ENCODE measurements at regions not wholly inside any gene's neighbourhood (a gene's known extent, or its start where the extent isn't known, plus 50 kb on each side); places are given as distances from the start of the nearest gene placed in this dataset.

DNA sequence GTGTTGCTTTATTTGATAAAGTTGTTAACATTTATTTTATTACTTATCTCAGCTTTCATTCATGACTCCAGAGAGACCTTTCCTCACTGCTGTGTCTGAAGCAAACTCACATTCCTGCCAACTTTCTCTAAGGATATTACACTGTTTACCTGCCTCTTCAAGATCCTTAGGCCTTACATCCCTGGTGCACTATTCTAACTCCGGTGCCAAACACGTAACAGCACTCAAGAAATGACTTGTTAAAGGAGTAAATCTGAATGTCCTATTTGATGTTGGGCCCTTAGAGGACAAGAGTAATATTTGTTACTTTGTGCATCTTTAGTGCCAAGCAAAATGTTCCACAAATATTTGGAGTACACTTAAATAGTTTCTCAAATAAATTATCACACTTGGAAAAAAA is 324.1 kb upstream of the FLRT2 start:
- no peaks in the 10 kb centered on the region for H3K27me3 ChIP-seq
- WGBS, 2 donors (ENCODE audit: low coverage in 1 of 2), result 81 to 91% methylated on average over 2 of the region's 2 CpGs
- intact Hi-C loops (cut with DNase I; ENCODE audit: low total_unique reads), result no loop called here
- no peak overlapping the region for H3K4me3 ChIP-seq
- H3K4me1 ChIP-seq, result no peaks in the 10 kb centered on the region
- TF ChIP-seq, protein P1, sequence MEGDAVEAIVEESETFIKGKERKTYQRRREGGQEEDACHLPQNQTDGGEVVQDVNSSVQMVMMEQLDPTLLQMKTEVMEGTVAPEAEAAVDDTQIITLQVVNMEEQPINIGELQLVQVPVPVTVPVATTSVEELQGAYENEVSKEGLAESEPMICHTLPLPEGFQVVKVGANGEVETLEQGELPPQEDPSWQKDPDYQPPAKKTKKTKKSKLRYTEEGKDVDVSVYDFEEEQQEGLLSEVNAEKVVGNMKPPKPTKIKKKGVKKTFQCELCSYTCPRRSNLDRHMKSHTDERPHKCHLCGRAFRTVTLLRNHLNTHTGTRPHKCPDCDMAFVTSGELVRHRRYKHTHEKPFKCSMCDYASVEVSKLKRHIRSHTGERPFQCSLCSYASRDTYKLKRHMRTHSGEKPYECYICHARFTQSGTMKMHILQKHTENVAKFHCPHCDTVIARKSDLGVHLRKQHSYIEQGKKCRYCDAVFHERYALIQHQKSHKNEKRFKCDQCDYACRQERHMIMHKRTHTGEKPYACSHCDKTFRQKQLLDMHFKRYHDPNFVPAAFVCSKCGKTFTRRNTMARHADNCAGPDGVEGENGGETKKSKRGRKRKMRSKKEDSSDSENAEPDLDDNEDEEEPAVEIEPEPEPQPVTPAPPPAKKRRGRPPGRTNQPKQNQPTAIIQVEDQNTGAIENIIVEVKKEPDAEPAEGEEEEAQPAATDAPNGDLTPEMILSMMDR (IDR thresholded peaks at IDR 0.05), result no peak
- TF ChIP-seq POLR2A (IDR thresholded peaks at IDR 0.05), result no peak
- no peak for TF ChIP-seq EP300 (IDR thresholded peaks at IDR 0.05; ENCODE audit: low read depth)
- no peak for TF ChIP-seq POLR2AphosphoS5 (IDR thresholded peaks at IDR 0.05)
- no peaks in the 10 kb centered on the region for H3K9me3 ChIP-seq
- in situ Hi-C loops (cut with MboI; ENCODE audit: low pct_ligation_motif_present in 1 of 4, low pct_unique_long_range_greater_than_20kb in 1 of 4, low sequenced_read_pairs in 3 of 4), result no loop called here
- H3K36me3 ChIP-seq, result no peaks in the 10 kb centered on the region
- DNase-seq, result no peak
- H3K27ac ChIP-seq, result no peak overlapping the region

DNA sequence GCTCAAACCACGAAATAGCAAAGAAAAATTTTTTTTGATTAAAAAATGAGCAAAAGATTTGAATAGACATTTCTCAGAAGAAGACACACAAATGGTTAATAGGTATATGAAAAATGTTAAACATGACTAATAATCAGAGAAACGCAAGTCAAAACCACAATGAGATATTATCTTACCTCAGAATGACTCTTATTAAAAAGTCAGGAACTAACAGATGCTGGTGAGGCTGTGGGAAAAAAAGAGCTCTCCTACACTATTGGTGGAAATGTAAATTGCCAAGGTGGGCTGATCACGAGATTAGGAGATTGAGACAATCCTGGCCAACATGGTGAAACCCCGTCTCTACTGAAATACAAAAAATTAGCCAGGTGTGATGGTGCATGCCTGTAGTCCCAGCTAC is 315.5 kb upstream of the FLRT2 start:
- 49 to 59% methylated on average over 3 to 4 of the region's 4 CpGs for WGBS, 2 donors (ENCODE audit: low coverage in 1 of 2)
- Histone ChIP-seq H3K4me3 (no peak overlapping the region), H3K9me3 (peaks cover 0 to 2% of the 10 kb centered on the region in 2 donors), H3K36me3 (no peaks in the 10 kb centered on the region), H3K4me1 (no peaks in the 10 kb centered on the region), H3K27ac (no peak overlapping the region), H3K27me3 (no peaks in the 10 kb centered on the region)
- TF ChIP-seq POLR2AphosphoS5 (IDR thresholded peaks at IDR 0.05), result no peak
- no peak for TF ChIP-seq EP300 (IDR thresholded peaks at IDR 0.05; ENCODE audit: low read depth)
- TF ChIP-seq, protein P1 (IDR thresholded peaks at IDR 0.05), result no peak
- no peak for TF ChIP-seq POLR2A (IDR thresholded peaks at IDR 0.05)
- in situ Hi-C loops (cut with MboI; ENCODE audit: low pct_ligation_motif_present in 1 of 4, low pct_unique_long_range_greater_than_20kb in 1 of 4, low sequenced_read_pairs in 3 of 4), result no loop called here
- intact Hi-C loops (cut with DNase I; ENCODE audit: low total_unique reads), result no loop called here
- DNase-seq, result no peak

DNA sequence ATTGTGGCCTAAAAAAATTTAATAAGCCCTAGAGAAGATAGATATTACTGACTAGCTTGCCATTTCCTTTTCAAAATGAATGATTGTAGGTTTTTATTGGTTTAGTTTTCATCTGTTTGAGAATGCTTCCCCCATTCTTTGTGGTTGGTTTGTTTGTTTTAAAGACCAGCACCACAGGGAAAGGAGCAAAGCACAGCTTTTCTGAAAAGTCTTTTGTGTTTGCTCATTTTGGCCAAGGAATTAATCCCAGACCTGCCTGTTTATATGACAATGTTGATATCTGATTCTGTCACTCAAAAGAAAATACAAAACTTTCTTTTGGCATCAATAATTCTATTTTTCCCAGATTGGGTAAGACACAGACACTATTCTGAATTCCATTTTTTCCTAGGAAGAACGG is 312.5 kb upstream of the FLRT2 start:
- TF ChIP-seq EP300 (IDR thresholded peaks at IDR 0.05; ENCODE audit: low read depth), result no peak
- TF ChIP-seq, protein P1 (IDR thresholded peaks at IDR 0.05), result no peak
- TF ChIP-seq POLR2A (IDR thresholded peaks at IDR 0.05), result no peak
- no peak for TF ChIP-seq POLR2AphosphoS5 (IDR thresholded peaks at IDR 0.05)
- Histone ChIP-seq H3K36me3 (no peaks in the 10 kb centered on the region), H3K9me3 (peaks cover 0 to 2% of the 10 kb centered on the region in 2 donors), H3K4me1 (no peaks in the 10 kb centered on the region), H3K27me3 (no peaks in the 10 kb centered on the region), H3K4me3 (no peak overlapping the region), H3K27ac (no peak overlapping the region)
- 71 to 77% methylated on average over 1 of the region's 1 CpG for WGBS, 2 donors (ENCODE audit: low coverage in 1 of 2)
- DNase-seq, result no peak
- in situ Hi-C loops (cut with MboI; ENCODE audit: low pct_ligation_motif_present in 1 of 4, low pct_unique_long_range_greater_than_20kb in 1 of 4, low sequenced_read_pairs in 3 of 4), result no loop called here
- intact Hi-C loops (cut with DNase I; ENCODE audit: low total_unique reads), result no loop called here

DNA sequence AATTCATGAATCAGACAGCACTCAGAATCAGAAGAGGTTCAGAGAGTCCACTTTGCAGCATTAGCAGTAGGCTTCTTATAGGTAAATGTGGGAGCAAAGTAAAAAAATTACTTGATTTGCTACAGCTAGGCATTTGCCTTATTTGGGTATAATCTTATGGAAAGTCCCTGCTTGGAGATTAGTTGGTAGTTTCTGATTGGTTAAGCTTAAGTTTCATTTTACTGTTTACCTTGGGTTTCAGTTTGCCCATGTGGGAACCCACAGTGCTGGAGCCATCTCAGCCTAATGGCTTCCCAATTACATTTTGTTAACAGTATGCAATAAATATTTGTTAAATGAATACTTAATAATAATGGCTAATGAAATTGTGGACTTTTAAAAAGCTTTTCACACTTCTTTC is 311.0 kb upstream of the FLRT2 start:
- H3K4me3 ChIP-seq, result no peak overlapping the region
- DNase-seq, result no peak
- H3K9me3 ChIP-seq, result no peaks in the 10 kb centered on the region
- no peaks in the 10 kb centered on the region for H3K36me3 ChIP-seq
- in situ Hi-C loops (cut with MboI; ENCODE audit: low pct_ligation_motif_present in 1 of 4, low pct_unique_long_range_greater_than_20kb in 1 of 4, low sequenced_read_pairs in 3 of 4) (no loop called here), intact Hi-C loops (cut with DNase I; ENCODE audit: low total_unique reads) (no loop called here)
- no peaks in the 10 kb centered on the region for H3K27me3 ChIP-seq
- no peaks in the 10 kb centered on the region for H3K4me1 ChIP-seq
- TF ChIP-seq POLR2A (IDR thresholded peaks at IDR 0.05) (no peak), POLR2AphosphoS5 (IDR thresholded peaks at IDR 0.05) (no peak), EP300 (IDR thresholded peaks at IDR 0.05; ENCODE audit: low read depth) (no peak)
- TF ChIP-seq, protein P1 (IDR thresholded peaks at IDR 0.05), result no peak
- no peak overlapping the region for H3K27ac ChIP-seq

All from transverse colon (tissue), 4 donors.